Loucy (cell line): ENCODE measurements at regions not wholly inside any gene's neighbourhood (a gene's known extent, or its start where the extent isn't known, plus 50 kb on each side); places are given as distances from the start of the nearest gene placed in this dataset.

ENCODE experiments used
- CTCF ChIP-seq: fragments of 200-600 bp; sonication (generic); conservative IDR thresholded peaks from 2 replicates; pipeline ENCODE4 v1.5.1; 2014; ENCODE audit warnings: mild to moderate bottlenecking, antibody characterized with exemption, low read length
- EZH2phosphoT487 ChIP-seq: fragments of 200-600 bp; IDR thresholded peaks from 2 replicates; pipeline ENCODE4 v1.6.1; 2018; ENCODE audit warnings: antibody characterized with exemption, mild to moderate bottlenecking, moderate library complexity, borderline replicate concordance

- TF ChIP-seq CTCF (no peak), EZH2phosphoT487 (no peak)
Observed at GRCh38 chr4:148632476-148632875, 190.3 kb upstream of the NR3C2 start.
